HG02798 (cell line): ENCODE measurements at regions not wholly inside any gene's neighbourhood (a gene's known extent, or its start where the extent isn't known, plus 50 kb on each side); places are given as distances from the start of the nearest gene placed in this dataset.
"Not testable (repeated sequence)": the region's sequence is repeated elsewhere in the genome, so short reads cannot be mapped to it uniquely, and the experiment has no call there.

Source experiments
- ATAC-seq: cut with Tn5 transposase; IDR thresholded peaks from one replicate; pipeline ENCODE4 v1.9.1; 2021; ENCODE audit warnings: mild to moderate bottlenecking; ENCODE audit not compliant: unreplicated experiment, poor library complexity

DNA sequence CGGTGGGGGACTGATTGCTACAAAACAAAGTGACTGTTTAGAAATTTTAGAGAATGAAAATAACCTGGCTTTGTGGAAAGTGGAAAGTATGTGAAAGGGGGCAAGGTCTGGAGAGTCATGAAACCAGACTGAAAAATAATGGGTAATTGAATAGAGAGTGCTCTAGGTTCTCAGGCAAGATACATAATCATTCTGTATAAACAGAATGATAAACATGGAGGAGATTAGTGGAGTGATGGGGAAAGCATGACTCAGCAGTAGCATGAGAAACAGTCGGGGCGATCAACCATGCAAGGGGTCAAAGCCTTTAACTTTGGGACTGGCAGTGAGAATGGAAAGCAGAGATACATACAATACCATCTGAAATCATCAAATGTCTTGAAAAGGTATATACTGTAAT is 332.5 kb downstream of the CCER1 start:
- ATAC-seq, result no peak

DNA sequence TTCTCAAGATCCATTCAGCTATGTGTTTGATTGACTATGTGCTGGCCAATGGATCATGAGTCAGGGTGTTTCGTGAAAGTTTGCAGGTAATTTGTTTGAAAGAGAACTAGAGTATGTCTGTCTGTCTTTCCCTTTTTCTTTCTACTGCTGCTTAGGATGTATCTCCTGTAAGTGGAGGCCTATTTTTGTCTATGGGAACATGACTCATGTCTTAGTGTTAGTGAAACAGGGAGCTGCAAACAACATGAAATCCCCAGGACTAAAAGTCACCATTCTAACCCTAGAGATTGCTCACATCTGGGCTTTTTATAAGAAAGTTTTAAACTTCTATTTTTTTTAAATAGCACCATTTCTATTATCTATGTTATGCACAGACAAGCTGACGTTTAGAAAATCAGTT is 333.0 kb downstream of the CCER1 start:
- no peak for ATAC-seq

DNA sequence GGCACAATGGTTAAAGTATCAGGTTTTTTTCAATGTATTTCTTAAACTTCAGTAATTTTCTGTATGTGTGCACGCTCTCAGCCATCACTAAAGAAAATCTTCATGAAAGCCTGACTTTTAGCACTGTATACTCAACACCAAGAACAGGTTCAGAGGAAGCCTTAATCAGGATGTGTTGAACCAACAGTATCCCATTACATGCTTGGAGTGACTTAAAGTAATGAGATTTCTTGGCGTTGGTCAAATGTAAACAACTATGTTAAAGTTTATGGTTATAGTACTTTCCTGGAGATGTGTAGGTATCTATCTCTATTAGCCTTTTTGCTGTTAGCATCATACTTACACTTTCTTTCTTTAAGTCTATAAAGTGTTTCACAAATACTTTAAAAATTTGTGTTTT is 335.0 kb downstream of the CCER1 start:
- no peak for ATAC-seq

DNA sequence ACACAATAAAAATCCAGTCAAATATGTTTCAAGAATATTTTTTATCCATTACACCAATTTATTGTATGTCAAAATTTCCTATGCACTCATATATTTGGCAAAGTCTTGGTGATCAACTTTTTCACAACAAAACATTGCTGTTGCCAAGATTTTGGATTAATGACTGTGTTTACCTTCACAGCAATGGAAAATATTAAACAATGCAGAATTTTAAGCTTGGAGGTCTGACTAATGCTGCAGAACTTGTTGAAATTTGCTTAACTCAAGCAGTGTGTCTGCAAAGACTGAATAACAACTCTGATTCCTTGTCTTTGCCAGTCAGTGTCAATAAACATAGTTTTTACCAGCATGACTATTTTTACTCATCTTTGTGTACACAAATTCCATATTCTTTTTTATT is 336.4 kb downstream of the CCER1 start:
- no peak for ATAC-seq

DNA sequence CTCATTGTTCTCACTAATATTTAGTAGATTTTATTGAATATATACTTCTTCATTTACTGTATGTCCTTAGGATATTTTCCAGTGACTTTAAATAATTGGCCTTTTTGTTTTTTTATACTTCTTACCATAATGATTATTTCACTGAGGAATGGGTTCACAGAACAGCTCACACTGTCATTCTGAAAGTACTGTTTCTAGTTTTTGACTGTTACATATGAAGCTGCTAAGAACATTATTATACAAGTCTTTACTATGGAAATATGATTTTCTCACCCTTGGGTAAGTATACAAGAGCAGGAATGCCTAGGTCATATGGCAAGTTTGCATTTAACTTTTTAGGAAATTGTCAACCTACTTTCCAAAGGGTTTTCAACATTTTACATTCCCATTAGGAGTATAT is 343.1 kb downstream of the CCER1 start:
- ATAC-seq, result no peak

DNA sequence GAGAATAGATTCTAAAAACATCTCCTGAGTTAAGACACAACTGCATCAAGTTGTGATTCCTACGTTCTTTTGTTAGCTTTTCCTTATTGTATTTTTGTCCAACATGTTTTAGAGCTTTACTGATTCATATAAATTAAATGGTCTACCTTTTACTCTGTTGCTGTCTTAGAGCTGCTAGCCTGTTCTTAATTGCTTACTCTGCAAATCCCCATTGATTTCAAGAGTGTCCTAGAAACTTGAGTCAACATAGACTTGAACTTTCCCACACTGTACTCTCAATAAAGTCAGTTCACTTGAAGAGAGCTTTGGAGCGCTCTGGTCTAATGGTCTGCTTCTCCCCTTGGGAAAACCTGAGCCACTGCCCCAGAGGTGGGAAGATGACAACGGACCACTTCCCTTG is 343.9 kb downstream of the CCER1 start:
- ATAC-seq, result no peak

DNA sequence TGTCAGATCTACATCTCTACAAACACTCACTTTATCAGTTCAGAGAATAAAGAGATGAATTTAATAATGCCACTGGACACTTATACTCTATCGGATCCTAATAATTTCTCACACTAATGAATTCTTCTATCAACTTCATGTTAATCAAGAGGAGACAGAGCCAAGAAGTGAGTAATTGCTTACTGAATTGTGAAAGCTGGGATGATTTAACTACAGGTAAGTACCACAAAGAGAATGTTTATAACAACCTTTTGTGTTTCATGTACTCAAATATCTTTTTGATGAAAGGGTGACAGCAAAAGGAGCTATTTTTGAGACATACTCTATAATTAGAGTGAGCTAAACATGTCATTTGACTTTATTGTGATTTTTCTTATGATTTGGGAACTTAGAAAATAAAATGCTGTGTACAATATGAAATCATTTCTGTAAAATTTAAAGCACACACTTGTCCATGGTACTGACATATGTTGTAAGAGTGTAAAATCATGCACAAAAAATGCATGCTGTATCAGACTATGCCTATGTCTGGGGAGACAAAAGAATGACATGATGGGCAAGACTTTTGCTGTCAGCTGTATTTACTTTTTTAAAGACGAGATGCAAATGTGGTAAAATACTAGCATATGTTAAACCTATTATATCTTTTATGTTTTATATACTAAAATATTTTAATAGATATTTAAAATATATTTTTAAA is 361.2 kb downstream of the CCER1 start:
- ATAC-seq, result no peak

DNA sequence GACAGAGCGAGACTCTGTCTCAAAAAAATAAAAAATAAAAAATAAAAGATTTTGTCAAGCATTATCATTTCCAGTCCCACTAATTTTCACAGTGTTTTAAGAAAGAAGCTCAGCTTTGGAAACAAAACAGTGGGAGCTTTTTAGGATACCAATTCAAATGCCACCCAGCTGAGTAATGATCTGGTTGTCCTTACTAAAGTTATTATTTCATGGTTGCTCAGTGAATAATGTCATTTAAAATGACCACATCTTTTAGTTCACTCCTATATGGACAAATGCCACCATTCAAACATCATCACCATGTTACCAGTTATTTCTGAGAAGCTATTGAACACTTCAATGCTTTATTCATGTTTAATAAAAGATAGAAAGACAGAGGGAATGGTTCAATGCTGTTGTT is 365.0 kb downstream of the CCER1 start:
- ATAC-seq, result no peak

DNA sequence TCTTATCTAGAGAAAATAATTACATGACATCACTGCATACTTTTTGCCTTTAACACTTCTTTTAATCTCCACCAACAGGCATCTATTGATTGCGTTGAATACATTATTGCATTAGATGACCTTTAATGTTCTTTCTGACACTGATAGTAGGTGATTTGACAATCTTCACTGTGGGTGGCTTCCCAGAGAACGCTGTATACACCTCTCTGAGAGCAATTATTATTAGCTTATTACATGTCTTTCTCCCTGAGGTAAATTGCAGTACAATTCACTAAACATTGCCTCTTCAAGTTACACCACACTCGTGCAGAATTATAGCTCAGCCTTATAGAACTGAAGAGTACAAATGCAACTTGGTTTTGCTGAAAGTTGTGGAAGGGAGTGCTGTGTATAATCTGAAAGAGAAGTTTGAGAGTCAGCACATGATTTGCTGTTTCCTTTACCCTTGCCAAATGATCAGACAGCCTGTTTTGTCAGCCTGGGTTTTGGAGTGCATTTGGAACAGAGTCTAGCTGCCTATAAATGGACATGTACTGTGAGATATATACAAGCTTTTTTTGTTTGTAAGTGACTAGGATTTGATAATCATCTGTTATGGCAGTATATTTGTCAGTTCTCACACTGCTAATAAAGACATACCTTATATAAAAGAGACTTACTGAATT is 369.2 kb downstream of the CCER1 start:
- ATAC-seq, result no peak

DNA sequence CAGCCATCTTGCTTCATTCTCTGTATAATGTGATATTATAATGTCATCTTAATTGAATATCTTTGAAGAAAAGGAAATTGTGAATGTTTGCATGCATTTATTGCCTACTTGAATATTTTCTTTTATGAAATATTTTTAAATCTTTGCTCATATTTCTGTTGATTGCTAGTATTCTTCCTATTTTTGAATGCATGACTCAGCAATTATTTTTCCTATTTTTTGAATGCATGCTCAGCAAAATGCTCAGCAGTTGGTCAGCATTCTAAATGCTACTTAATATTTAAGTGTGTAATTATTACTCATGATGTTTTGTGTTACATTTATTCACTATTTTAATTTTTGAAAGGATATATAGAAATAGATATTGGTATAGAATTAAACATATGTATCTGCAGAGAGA is 378.3 kb downstream of the CCER1 start:
- ATAC-seq, result no peak

DNA sequence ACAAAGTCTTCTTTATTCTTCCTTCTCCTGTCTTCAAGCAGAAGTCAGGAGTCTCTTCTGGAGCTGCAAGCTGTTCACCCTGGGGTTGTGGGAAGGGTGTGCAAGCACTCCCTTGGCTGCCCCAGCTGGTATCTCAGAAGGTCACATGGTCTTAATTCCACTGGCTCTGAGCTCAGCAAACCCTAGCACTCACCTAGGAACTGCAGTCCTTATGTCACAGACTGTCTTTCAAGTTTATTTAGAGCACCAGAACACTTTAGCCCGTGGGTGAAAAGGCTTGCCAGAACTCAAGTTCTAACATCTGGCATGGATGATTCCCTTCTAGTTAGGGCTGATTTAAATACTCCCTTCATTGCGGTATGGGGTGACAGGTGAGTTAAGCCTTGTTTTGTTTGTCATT is 379.0 kb downstream of the CCER1 start:
- ATAC-seq, result no peak

DNA sequence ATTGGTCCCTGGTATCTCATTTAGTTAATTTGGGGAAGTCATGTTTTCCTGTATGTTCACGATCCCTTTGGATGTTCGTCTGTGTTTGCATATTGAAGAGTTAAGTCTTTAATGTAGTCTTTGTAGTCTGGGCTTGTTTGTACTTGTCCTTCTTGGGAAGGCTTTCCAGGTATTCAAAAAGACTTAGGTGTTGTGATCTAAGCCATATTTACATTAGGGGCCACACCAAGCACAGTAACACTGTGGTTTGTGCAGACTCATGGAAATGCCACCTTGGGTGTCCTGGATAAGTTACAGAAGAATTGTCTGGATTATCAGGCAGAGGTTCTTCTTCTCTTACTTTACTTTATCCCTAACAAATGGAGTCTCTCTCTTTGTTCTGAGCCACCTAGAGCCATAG is 380.3 kb downstream of the CCER1 start:
- no peak for ATAC-seq

DNA sequence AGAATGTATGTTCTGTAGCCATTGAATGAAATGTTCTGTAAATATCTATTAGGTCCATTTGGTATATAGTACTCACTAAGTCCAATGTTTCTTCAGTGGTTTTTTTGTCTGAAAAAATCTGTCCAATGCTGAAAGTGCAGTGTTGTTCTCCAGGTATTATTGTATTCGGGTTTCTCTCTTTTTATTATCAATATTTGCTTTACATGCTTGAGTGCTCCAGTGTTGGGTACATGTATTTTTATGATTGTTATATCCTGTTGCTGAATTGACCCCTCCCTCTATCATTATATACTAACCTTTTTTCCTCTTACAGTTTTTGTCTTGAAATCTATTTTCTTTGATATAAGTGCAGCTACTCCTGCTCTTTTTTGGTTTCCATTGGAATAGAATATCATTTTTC is 382.2 kb downstream of the CCER1 start:
- no peak for ATAC-seq

DNA sequence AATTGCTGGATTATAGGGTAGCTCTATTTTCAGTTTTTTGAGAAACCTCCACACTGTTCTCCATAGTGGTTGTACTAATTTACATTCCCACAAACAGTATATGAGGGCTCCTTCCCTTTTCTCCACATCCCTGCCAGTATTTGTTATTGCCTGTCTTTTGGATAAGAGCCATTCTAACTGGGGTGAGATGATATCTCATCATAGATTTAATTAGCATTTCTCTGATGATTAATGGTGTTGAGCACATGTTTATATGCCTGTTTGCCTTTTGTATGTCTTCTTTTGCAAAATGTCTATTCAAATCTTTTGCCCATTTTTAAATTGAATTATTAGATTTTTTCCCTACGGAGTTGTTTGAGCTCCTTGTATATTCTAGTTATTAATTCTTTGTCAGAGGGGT is 385.3 kb downstream of the CCER1 start:
- ATAC-seq, result no peak

DNA sequence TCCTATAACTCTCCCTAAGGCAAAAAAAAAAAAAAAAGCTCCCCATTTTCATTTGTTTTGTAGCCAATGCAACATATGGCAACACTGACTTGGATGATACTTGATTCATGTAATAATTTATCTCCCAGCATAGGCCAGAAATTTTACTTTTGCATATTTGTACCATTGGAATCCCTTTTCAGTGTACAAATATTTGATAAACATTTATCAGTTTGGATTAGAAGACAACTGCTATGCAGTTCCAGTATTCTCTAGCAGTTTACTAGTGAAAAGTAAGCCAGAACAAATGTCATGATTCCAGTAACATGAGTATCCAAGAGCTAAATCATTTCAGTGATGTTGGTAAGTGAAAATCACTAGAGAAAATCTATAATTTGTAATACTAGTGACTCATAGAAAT is 392.3 kb downstream of the CCER1 start:
- ATAC-seq, result no peak

DNA sequence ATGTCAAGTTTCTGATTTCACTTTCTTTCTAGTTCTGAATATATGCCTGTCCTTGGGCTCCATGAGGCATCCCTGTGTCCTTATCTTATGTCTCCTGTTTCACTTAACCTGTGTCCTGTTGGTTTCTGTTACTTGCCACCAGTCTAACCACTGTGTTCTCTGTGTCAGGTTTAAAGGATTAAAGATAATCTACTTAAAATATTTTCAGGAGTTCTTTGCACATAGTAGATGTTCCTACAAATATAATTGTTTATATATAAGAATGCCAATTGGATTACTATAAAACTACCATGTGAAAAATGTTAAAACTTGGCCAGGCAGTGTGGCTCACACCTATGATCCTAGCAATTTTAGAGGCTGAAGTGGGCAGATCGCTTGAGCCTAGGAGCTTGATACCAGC is 406.4 kb downstream of the CCER1 start:
- ATAC-seq, result no peak

DNA sequence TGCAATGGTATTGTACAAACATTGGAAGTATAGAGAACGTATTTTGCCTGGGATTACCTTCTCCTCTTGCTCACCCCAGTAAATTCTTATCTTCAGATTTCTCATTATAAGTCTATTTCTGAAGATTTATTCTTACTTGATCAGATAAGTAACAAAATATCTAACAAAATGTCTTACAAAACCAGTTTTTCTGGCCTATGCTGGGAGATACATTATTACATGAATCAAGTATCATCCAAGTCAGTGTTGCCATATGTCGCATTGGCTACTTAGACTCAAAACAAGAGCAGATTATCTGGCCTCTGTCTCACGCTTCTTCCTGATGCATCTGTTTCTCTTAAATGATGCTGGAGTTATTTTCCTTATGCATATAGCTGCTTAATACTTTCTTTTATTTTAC is 408.5 kb downstream of the CCER1 start:
- ATAC-seq, result no peak

DNA sequence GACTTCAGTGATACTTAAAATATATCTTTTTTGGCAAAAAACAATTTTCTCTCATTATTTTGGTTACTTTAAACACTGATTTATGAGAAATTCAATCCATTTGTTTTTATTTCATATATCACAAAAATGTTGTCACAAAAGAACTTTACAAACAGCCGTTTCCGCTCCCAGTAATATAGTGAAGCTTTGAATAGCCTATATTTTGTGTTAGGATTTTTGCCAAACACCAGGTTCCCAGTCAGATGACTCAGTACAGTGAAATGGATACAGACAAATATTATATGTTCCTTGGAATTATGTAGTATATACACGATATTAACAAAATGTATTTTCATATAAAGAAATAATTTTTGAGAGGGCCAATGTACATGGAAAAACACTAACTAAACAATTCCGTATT is 411.1 kb downstream of the CCER1 start:
- ATAC-seq, result no peak

DNA sequence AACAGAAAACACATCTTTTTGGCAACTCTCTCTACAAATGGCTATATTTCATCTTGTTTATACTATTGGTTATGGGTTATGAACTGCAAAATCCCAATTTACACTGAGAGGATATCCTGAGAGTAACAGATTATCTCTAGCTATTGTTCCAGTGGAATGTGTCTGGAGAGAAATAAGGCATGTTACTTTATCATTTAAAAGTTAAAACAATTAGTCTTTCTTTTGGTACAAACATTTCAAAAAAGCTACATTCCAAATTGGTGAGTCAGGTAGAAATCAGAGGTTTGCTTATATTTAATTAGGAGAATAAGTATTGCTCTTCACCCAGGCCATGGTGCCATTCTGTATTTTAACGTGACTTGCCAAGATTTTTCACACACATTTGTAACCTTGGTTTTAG is 411.6 kb downstream of the CCER1 start:
- no peak for ATAC-seq

DNA sequence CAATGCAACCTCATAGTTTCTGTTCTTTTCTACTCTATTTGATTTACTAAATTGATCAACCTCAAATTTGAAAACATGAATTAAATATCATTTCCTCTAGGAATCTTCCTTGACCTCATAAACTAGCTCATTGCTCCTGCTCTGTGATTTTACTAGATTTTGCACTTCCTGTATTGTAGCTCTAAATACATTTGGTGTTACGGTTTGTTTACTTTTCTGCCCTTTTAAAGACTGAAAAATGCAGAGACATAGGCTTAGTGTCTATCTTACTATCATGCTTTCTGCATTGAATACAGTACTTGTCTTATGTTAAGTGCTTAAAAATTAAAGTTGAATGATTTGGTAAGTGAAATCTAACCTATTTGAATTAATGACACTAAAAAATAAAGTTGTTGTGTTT is 412.1 kb downstream of the CCER1 start:
- ATAC-seq, result not testable (repeated sequence)

DNA sequence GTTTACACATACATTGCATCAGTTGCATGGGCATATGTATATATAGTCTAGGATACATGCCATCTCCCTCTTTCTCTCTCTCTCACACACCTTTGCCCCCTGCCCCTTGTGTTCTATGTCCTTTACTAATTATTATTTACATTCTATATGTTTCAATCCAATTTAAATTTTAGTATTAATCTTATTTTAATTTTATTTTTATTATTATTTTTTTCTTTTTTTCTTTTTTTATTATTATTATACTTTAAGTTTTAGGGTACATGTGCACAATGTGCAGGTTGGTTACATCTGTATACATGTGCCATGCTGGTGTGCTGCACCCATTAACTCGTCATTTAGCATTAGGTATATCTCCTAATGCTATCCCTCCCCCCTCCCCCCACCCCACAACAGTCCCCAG is 421.1 kb downstream of the CCER1 start:
- ATAC-seq, result not testable (repeated sequence)

DNA sequence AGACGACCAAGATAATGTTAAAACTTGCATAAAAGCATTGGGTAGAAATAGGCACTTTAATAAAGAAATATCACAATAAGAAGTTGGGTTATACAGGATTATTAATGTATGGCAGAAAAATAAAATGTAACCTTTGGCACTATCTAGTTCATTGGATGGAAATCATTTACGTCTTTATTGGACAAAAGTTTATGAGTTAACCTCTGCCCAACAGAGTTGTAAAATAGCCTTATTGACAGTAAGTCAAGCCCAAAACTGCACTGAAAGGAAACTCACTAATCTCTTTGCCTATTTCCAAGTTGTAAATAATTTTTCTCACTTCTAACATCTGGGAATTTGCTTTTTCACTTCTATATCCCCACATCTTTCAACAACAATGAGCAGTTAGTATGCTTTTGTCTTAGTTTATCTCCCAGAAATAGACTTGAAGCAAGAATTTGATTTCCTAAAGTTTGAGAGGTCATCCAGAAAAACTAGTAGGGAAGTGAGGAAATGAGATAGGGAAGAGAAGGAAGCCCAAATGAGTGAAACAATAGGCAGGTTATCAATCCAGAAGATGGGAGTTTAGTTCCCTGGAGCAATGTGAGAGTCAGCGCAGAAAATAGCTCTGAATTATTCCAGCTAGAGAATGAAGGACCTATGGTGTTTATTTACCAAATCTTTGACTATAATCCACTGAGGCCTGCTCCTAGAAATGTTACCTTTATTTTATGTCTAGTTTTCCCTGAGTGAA is 434.8 kb downstream of the CCER1 start:
- no peak for ATAC-seq
